Right forelimb (tissue), 1 donor: ENCODE measurements at regions not wholly inside any gene's neighbourhood (a gene's known extent, or its start where the extent isn't known, plus 50 kb on each side); places are given as distances from the start of the nearest gene placed in this dataset.
"Not testable (repeated sequence)": the region's sequence is repeated elsewhere in the genome, so short reads cannot be mapped to it uniquely, and the experiment has no call there.

Experiments
- DNase-seq: peaks from one replicate; pipeline ENCODE4 v3.0.0-alpha.2; 2018

DNA sequence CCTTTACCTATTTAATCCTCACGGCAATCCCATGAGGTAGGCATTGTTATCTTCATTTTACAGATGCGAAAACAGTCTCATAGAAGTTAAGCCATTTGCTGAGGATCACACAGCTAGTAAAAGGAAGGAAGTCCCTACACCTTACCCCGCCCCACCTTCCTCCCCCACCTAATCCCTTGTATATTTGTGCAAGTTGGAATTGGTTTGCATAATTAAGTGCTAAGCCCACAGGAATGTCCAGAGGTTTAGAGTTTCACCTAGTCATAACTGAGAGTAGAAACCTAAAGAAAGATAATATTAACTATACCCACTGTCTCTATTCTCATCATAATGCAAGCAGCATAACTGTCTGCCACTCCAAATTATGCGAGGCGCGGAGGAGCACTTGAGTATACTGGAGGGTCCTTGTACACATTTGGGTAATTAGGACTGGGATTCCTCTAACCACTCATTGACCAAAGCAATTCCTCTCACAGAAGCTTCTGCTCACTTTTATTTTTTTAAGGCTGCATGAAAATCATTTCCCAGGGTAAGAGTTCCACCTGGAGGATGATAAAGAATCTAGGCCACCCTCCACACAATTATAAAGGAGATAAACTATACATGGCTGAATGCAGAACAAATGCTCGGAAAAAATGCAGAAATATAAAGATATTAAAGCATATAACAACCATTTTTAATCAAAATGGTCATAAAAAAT, 199.9 kb downstream of the FAM181B start:
- DNase-seq, result no peak

DNA sequence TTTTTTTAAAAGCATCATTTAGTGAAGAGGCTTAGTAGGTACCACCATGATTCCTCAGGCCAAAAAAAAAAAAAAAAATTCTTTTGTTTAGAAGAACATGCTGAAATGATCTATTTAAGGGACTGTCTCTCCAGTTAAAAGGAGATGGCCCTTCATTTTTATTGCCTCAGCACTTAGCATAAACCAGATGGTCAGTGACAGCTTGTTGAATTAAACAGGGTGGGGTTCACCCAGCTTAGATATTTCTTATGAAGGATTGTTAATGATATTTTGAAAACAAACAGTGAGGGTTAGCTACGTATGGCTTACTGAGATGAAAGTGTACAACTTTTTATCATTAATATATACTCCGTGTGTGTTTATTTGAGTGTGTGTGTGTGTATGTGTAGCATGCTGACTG, 203.7 kb downstream of the FAM181B start:
- DNase-seq, result no peak

- no peak for DNase-seq
Measured at GRCh38 chr11:82527081-82527584, 206.5 kb downstream of the FAM181B start.

GRCh38 chr11:82523141-82523540, 210.5 kb downstream of the FAM181B start:
- DNase-seq, result no peak

DNA sequence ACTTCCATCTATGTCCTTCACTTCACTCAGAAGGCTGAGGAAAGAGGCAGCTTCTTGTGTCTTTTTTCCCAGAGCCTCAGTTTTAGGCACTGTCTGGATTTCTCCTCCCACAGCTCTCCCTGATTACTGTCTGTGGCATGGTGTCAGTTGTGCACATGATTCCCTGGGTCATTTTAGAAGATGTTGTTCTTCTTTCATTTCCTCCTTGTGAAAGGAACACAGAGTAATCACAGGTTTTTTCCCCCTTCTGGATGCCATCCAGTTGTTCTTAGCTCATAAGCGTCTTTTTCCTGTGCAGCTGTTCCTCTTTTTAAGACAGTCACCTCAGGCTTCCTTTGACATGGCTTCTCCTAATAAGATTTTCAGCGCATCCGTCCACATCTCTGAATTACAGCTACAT, 212.2 kb downstream of the FAM181B start:
- no peak for DNase-seq

GRCh38 chr11:82507288-82507687, 226.4 kb downstream of the FAM181B start:
- no peak for DNase-seq

DNA sequence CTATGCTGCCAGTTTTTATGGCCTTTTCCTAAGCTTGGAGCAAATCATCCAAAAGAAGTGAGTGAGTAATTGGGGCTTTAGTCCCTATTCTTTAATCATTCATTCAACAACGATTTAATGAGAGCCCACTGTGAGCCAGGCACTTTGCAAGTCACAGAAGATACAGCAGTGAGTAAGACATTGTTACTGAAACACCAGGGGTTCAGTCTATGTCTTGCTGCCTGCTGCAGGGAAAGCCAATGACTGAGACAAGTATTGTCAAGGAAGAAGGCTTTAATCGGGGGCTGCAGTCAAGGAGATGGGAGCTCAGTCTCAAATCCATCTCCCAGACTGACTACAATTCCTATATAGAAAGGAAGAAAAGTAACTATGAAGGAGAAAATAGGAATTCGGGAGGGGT, 228.3 kb downstream of the FAM181B start:
- DNase-seq, result no peak

- not testable (repeated sequence) for DNase-seq
Measured at GRCh38 chr11:82501174-82501573, 232.5 kb downstream of the FAM181B start.

DNA sequence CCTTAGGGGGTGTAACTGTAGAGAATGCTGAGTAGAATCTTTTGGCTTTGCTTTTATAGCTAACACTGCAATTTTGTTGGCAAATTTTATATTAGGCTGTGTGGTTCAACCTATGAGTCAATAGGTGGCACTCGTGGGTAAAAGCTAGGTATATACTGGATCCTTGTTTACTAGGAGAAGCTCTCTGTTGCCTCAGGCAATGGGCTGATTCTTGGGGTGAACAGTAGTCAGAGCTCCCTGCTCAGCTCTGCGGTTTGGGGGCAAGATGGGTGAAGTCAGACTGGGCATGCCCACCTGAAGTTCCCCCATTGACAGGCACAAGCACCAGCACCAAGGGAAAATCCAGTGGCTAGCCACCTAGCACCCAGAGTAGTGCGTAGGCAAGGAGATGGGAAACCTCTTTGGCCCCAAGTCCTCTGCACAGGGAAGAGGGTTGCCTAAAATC, 238.7 kb downstream of the FAM181B start:
- no peak for DNase-seq

DNA sequence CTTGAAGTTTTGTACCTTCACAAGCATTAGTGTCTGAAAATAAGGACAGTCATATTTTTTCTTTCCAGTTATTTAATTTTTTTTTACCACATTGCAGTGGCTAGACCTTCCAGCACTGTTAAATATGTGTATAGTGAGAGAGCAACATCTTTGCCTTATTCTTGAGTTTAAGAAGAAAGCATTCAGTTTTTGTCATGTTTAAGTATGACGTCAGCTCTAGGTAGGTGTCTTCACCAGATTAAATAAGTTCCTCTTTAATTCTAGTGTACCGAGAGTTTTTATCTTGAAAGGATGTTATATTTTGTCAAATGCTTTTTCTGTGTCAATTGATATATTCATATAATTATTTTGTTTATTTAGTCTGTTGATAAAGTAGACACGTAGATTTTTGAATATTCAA, 258.8 kb downstream of the FAM181B start:
- DNase-seq, result no peak

DNA sequence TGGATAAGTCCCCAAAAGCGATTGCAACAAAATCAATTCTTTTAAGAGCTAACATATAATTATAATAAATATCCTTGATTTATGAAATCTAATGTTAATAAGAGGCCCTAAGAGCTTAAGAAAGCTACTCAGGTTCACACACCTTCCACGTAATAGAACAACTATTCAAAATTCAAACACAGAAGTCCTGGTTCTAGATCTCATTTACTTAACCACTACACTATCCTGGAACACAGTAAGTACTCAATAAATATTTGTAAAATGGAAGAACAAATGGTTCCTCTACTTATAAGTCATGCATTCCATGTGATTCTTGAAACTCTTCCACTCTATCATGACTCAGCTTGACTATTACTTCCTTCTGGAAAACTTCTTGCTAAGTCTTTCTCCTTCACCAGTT, 268.2 kb downstream of the FAM181B start:
- no peak for DNase-seq

DNA sequence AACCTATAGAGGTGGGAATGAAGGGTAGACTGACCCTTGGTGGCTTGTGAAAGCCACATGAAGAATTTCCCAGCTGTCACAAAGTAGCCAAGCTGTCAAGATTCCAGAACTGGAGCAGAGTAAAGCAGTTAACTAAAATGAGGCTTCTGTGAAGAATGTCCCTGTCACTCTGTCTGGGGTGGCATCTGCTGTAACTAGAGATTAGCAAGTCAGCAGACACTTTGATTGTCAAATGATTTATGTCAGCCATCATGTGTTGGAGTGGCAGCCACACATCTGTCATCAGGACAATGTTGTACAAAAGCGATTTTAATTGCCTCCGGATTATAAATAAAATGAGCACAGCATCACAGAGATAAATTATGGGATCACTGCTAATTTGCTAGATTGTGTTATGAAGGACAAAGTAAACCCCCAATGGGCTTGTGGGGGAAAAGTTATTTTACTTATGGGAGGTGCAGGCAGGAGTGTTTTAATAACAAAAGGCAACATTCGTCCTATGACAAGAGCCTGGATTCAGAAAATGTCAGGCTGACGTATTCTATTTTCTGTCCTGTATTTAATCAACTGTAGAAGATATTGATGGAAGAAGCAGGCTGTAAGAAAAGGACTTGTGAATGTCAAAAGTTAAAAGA, 270.9 kb downstream of the FAM181B start:
- no peak for DNase-seq

DNA sequence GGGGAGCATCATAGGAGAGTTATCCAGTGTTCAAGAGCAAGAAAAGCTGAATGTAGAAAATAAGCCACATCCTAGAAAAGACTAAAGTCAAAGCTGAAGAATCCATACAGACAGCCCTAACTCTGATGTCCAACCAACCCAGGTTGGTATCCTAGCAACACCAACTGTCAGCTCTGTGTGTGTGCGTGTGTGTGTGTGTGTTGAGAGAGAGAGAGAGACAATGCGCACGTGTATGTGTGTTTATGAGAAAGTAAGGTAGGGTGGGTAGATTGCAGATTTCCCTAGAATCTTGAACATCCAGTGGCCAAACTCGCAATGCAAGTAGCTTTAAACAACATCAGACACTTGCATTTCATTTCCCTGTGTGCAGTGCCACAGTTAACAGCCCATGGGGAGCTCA, 274.9 kb downstream of the FAM181B start:
- no peak for DNase-seq

DNA sequence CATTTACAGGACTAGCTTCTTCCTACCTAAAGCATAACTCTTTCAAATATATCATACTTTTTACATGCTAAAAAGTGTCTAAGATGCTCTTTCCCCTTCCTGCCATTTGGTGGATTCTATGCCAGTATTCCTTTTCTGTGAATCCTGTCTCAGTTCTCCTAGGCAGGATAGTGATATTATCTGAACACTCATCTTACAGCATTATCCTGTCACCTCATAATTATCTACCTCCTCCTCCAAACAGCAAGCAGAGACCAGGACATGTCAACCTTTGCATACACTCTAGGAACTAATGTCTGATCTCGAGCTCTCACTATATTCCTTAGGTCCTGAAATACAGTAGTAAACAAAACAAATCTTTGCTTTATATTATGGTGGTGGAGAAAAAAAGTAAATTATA, 275.5 kb downstream of the FAM181B start:
- DNase-seq, result no peak

- DNase-seq, result no peak
Measured at GRCh38 chr11:82450996-82451395, 282.7 kb downstream of the FAM181B start.

GRCh38 chr11:82406611-82407010, 327.1 kb downstream of the FAM181B start:
- no peak for DNase-seq

GRCh38 chr11:82405421-82405820, 328.2 kb downstream of the FAM181B start:
- no peak for DNase-seq

GRCh38 chr11:82404981-82405380, 328.7 kb downstream of the FAM181B start:
- no peak for DNase-seq

DNA sequence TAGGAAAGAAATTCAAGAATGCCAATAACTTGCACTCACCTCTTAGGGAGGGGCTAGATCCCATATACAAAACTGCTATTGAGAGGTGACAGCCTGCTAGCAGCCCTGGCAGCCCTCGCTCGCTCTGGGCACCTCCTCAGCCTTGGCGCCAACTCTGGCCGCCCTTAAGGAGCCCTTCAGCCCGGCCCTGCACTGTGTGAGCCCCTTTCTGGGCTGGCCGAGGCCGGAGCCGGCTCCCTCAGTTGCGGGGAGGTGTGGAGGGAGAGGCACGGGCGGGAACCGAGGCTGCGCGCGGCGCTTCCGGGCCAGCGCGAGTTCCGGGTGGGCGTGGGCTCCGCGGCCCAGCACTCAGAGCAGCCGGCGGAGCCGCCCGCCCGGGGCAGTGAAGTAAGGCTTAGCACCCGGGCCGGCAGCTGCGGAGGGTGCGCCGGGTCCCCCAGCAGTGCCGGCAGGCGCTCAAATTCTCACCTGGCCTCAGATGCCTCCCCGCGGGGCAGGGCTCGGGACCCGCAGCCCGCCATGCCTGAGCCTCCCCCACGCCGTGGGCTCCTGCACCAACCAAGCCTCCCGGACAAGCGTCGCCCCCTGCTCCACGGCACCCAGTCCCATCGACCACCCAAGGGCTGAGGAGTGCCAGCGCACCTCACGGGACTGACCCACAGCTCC, 329.9 kb downstream of the FAM181B start:
- no peak for DNase-seq

- no peak for DNase-seq
Measured at GRCh38 chr11:82398300-82398815, 335.3 kb downstream of the FAM181B start.

DNA sequence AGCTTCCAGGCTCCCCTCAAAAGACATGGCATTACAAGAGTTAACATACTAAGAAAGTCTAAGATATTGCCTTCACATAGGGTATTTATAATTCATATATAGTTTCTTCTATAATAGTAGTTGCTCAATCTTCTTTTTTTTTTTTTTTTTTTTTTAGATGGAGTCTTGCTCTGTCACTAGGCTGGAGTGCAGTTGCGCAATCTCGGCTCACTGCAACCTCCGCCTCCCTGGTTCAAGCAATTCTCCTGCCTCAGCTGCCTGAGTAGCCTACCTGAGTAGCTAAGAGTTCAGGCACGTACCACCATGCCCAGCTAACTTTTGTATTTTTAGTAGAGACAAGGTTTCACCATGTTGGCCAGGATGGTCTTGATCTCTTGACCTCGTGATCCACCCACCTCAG, 337.0 kb downstream of the FAM181B start:
- DNase-seq, result not testable (repeated sequence)

DNA sequence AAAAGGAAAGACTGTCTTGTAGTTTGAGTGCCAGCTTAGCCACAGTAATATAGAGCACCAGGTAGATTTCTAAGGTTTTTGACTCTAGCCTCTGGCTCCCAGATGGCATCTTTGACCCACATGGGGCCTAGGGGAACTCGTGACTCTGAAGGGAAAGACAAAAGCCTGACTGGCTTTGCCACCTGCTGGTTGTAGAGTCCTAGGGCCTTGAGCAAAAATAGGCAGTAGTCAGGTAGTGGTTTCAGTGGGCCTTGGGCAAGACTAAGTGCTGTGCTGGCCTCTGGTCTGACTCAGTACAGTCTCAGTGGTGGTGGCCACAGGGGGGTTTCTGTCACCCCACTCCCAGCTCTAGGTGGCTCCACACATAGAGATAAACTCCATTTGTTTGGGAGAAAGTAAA, 349.4 kb downstream of the FAM181B start:
- DNase-seq, result no peak

- no peak for DNase-seq
Measured at GRCh38 chr11:82373781-82374542, 359.7 kb downstream of the FAM181B start.
